Aorta (tissue), 5 donors: ENCODE measurements at regions not wholly inside any gene's neighbourhood (a gene's known extent, or its start where the extent isn't known, plus 50 kb on each side); places are given as distances from the start of the nearest gene placed in this dataset.

Experiments used
- ATAC-seq: fragments of 200-7000 bp; cut with Tn5 transposase; one replicate; pipeline ENCODE4 v1.9.1; 2022; ENCODE audit warnings: moderate library complexity; ENCODE audit not compliant: low FRiP score
- DNase-seq, 2 donors: peaks; one replicate each; pipeline ENCODE4 v3.0.0-alpha.2; 2020
- H3K27ac ChIP-seq, 2 donors: one replicate each; pipeline ENCODE4 v1.5.1; 2013; ENCODE audit warnings: low read length in 2 of 2, mild to moderate bottlenecking in 2 of 2, moderate library complexity in 2 of 2, control low read depth in 1 of 2, inconsistent platforms in 1 of 2, low read depth in 1 of 2
- H3K27me3 ChIP-seq, 2 donors: one replicate each; pipeline ENCODE4 v1.6.1; 2013; ENCODE audit warnings: control low read depth in 1 of 2, low read length in 1 of 2, mild to moderate bottlenecking in 1 of 2, moderate library complexity in 1 of 2; ENCODE audit not compliant: insufficient read depth in 2 of 2, control insufficient read depth in 1 of 2
- H3K36me3 ChIP-seq, 2 donors: one replicate each; pipeline ENCODE4 v1.6.1; 2013; ENCODE audit warnings: control low read depth in 1 of 2, low read length in 1 of 2, mild to moderate bottlenecking in 1 of 2; ENCODE audit not compliant: insufficient read depth in 2 of 2, control insufficient read depth in 1 of 2
- H3K4me1 ChIP-seq, 2 donors: one replicate each; pipeline ENCODE4 v1.6.1; 2013; ENCODE audit warnings: low read length in 2 of 2, control low read depth in 1 of 2, mild to moderate bottlenecking in 1 of 2, moderate library complexity in 1 of 2; ENCODE audit not compliant: insufficient read depth in 2 of 2, control insufficient read depth in 1 of 2
- H3K4me3 ChIP-seq, 2 donors: one replicate each; pipeline ENCODE4 v1.5.1; 2013; ENCODE audit warnings: low read length in 2 of 2, control low read depth in 1 of 2, mild to moderate bottlenecking in 1 of 2
- H3K9me3 ChIP-seq: one replicate; pipeline ENCODE4 v1.6.1; 2013; ENCODE audit warnings: mild to moderate bottlenecking, low read length; ENCODE audit not compliant: control insufficient read depth
- WGBS, 2 donors: extraction: QIAGEN DNeasy Blood & Tissue Kit; methylation state at CpG; one replicate each; pipeline ENCODE4 v1.1.7; 2013; 5-methylcytosine and 5-hydroxymethylcytosine counted together
- intact Hi-C, 2 donors: fragments of 100-400 bp; cut with DNase I; formaldehyde crosslinking; loops; one replicate each; pipeline versions ENCODE4 v1.14.2 to v1.15.0; 2022
- donor health status: healthy with polysubstance abuse.
- donor health status: Bipolar disorder and iron deficiency.
- donor health status: DM: no; HTN: no; CAD: no.
- donor health status: DM: no; HTN: no; CAD: no.
- donor health status: DM: yes; HTN: yes; CAD: no.

DNA sequence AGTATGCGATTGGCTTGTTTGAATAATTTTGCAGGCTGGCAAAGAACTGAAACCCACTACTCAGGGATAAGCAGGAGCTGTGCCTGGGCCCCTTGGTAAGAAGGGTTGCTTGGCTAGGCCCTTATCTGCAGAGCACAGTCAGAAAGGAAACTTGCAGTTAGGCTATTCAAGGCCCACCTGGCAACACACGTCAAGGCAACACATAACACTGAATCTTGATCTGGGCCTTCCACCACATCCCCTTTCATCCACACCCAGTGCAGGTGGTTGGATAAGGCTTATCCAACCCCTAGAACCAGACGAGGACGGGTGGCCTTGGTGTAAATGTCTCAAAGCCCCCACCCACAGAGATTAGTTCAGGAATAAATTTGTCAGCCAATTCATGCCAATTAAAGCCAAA lies 72.8 kb upstream of the NEIL3 start:
- 91 to 94% methylated on average over 4 of the region's 4 CpGs for WGBS, 2 donors

DNA sequence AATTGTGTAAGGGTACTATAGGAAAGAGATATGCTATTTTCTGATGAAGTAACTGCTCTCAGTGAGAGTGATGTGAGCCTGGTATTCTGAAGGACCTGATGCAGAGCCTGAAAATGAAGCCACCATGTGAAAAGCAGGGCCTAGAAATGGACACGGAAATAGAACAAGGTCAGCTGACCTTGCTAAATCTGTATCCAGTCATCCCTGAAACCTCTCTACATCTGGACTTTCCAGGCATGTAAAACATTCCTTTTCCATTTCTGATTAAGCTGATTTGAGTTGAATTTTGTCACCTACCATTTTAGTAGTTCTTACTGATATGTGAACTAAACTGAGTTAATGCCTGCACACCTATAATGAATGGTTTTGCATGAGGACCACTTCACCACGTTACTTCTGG lies 72.4 kb upstream of the NEIL3 start:
- DNase-seq (no peak), ATAC-seq (no peak)
- intact Hi-C loops = no loop called here
- WGBS, 2 donors = 62 to 77% methylated on average over 2 of the region's 2 CpGs
- H3K4me3 ChIP-seq = no peak overlapping the region
- H3K36me3 ChIP-seq = no peaks in the 10 kb centered on the region
- no peaks in the 10 kb centered on the region for H3K9me3 ChIP-seq
- no peaks in the 10 kb centered on the region for H3K27me3 ChIP-seq
- H3K4me1 ChIP-seq = no peaks in the 10 kb centered on the region
- no peak overlapping the region for H3K27ac ChIP-seq

More for the DNA sequence above, 72.8 kb upstream of the NEIL3 start:
- intact Hi-C loops = no loop called here
- H3K27me3 ChIP-seq = no peaks in the 10 kb centered on the region
- H3K36me3 ChIP-seq = no peaks in the 10 kb centered on the region
- ATAC-seq (no peak), DNase-seq (no peak)
- no peak overlapping the region for H3K4me3 ChIP-seq
- H3K27ac ChIP-seq = no peak overlapping the region
- no peaks in the 10 kb centered on the region for H3K9me3 ChIP-seq
- H3K4me1 ChIP-seq = no peaks in the 10 kb centered on the region

DNA sequence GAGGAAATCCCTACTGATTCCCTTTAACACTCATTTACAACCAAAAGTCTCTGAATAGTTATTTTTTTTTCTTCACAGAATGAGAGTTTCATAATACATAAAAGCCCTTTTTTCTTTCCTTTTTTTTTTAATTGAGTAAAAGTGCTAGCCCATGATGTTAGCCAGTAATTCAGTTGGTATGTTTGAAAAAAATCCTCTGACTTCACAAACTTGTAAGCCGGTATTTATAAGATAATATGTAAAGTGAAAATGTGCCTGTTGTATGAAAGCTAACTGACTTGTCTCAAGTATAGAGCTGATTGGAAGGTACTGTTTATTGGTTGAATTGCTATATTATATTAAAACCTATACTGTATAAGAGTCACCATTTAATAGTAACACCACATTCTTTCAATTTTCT lies 70.2 kb upstream of the NEIL3 start:
- no peak for ATAC-seq
- Histone ChIP-seq H3K36me3 (no peaks in the 10 kb centered on the region), H3K27ac (no peak overlapping the region), H3K9me3 (no peaks in the 10 kb centered on the region), H3K27me3 (no peaks in the 10 kb centered on the region), H3K4me1 (no peaks in the 10 kb centered on the region), H3K4me3 (no peak overlapping the region)
- WGBS, 2 donors = 5 to 11% methylated on average over 1 of the region's 1 CpG
- intact Hi-C loops = no loop called here
- no peak for DNase-seq

DNA sequence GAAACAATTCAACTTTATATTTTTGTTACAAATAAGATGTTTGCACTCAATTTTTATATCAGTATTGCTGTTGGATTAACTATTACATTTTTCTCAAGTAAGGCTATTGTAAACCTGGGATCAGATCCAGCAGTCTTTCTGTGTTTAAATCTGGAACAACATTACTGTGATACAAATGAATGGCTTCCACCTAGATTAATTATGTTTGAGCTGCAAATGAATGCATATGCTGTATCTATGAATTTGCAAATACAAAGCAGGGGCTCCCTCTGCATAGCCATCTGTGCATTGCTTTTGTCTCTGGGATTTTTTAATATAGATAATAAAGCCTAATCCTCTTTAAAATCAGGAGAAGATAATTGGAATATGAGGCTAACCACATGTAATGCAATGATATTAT lies 69.8 kb upstream of the NEIL3 start:
- DNase-seq (no peak), ATAC-seq (no peak)
- Histone ChIP-seq H3K27me3 (no peaks in the 10 kb centered on the region), H3K9me3 (no peaks in the 10 kb centered on the region), H3K27ac (no peak overlapping the region), H3K4me1 (no peaks in the 10 kb centered on the region), H3K36me3 (no peaks in the 10 kb centered on the region), H3K4me3 (no peak overlapping the region)
- intact Hi-C loops = no loop called here

DNA sequence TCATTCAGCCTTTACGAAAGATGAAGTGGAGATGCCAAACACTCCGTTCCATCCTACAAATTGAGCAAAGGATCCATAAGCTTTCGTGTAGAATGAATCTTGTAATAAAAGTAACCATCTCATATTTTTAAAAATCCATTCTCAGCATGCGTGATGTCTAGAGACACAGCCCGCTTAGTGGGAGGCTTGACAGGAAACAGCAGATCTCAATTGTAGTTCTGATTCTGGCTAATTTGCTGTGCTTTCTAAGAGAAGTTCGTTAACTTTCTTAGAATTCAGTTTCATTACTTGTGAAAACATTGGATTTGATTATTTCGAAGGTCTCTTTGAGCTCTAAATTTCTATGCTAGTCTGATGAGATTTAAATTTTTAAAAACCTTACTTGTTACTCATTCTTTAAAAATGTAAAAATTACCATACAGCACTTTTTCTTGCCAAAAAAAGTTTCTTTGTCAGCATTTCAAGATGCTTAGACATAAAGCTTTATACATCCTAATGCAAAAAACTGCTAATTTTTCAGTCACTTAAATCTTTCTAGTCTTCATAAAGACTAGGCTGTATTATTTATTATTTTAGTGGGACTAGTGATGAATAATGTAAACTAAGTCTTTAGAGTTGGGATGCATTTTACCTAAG lies 66.9 kb upstream of the NEIL3 start:
- H3K4me3 ChIP-seq = no peak overlapping the region
- no peaks in the 10 kb centered on the region for H3K36me3 ChIP-seq
- H3K4me1 ChIP-seq = no peaks in the 10 kb centered on the region
- intact Hi-C loops = no loop called here
- no peaks in the 10 kb centered on the region for H3K27me3 ChIP-seq
- ATAC-seq (no peak), DNase-seq (no peak)
- no peaks in the 10 kb centered on the region for H3K9me3 ChIP-seq
- WGBS, 2 donors = 92 to 94% methylated on average over 7 of the region's 7 CpGs
- no peak overlapping the region for H3K27ac ChIP-seq

DNA sequence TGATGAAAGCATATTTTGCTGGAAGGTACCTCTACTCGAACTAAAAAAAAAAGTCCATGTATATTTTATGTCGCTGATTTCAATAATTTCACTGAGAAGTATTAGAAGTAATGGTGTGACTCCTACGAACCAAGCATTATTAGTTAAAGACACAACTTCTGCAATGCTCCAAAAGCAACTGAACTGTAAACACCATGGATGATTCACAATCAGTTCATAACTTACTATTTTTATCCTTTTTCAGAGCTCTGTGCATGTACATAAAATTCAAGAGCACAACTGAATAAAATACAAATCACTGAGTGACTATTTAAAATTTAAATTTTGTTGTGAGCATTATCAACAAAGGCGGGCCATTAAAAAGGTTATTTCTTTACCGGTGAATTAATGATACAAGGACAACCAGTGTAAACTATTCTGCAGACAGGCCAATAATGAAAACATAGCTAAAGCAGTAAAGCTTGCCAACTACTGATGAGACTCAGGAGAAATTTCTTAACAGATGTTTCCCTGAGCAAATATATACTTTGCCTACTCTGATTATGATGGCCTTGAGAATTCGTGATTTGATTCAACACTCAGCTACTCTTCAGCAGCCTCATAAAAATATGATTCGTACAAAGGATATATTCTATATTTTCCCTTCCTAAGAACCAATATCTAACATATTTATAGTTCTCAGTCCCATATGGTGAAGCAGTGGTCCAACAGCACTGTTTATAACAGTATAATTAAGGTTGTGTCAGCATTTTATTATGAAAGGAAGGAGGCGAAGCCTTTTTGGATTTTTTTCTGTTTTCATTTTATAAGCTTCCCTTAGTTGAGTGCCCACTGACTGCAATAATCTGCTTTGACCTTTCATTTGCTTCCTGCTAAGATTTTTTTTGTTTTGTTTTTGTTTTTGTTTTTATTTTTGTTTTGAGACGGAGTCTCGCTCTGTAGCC lies 62.8 kb upstream of the NEIL3 start:
- H3K27ac ChIP-seq = no peak overlapping the region
- no peaks in the 10 kb centered on the region for H3K36me3 ChIP-seq
- H3K4me1 ChIP-seq = no peaks in the 10 kb centered on the region
- intact Hi-C loops = no loop called here
- ATAC-seq (no peak), DNase-seq (no peak)
- no peaks in the 10 kb centered on the region for H3K9me3 ChIP-seq
- 65 to 67% methylated on average over 10 of the region's 10 CpGs for WGBS, 2 donors
- no peaks in the 10 kb centered on the region for H3K27me3 ChIP-seq
- no peak overlapping the region for H3K4me3 ChIP-seq

DNA sequence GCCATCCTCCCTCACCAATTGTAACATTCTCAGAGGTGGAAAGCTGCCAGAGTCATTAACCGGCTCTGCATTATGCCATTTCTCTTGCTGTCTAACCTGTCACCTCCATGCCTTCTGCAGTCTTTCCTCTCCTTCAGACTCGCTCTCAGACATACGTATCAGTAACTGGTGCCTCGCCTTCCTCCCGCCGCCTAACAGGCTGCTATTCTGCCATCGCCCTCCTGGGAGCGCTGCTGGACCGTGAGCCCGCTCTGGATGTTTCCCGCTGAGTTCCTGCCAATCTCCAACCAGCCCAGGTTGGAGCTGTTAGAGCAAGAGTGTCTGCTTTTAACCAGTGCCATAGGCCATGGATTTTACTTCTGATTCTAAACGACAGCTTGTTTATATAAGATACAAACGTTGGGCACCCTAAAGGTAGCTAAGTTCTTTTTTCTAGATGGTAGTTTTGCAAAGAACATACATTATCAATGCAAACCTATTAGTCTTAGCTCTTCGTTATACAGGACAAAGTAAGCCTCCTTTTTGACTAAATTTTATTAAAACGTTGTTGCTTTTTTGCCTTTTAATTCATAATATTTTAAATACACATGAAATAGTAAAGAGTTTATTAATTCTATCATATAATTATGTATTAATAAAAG lies 59.5 kb upstream of the NEIL3 start:
- H3K27ac ChIP-seq = no peak overlapping the region
- intact Hi-C loops = loop anchor here (1.0 to 2.0 kb wide), 2 partner anchors 89 kb away; no protein-coding TSS in a partner anchor
- ATAC-seq (peak; percentile 87), DNase-seq (peak; percentile 69 to 88)
- no peak overlapping the region for H3K4me3 ChIP-seq
- H3K9me3 ChIP-seq = no peaks in the 10 kb centered on the region
- H3K36me3 ChIP-seq = no peaks in the 10 kb centered on the region
- H3K27me3 ChIP-seq = no peaks in the 10 kb centered on the region
- H3K4me1 ChIP-seq = no peaks in the 10 kb centered on the region
- WGBS, 2 donors = 10 to 11% methylated on average over 15 of the region's 15 CpGs

DNA sequence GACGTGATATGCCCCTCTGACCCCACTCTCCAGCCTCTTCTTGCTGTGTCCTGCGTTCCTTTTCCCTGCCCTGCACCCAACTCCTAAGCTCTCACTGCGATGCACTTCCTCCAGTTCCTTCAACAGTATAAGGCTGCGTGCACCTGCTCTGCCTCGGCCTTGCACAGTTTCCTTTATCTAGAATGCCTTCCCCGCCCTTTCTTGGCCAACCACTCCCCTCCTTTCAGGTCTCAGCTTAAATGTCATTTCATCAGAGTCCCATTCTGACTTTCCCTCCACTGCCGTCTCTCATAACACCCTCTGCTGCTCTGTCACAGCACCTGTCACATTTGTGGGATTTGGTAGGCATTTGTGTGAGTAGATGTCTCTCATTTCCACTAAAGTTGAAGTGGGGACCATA lies 58.4 kb upstream of the NEIL3 start:
- H3K4me3 ChIP-seq = no peak overlapping the region
- ATAC-seq (no peak), DNase-seq (no peak)
- no peaks in the 10 kb centered on the region for H3K27me3 ChIP-seq
- intact Hi-C loops = loop anchor here in 1 of 2 donors (2.0 kb wide), 1 partner anchor 88 kb away; no protein-coding TSS in a partner anchor
- no peak overlapping the region for H3K27ac ChIP-seq
- WGBS, 2 donors = 83 to 86% methylated on average over 7 of the region's 7 CpGs
- H3K4me1 ChIP-seq = no peaks in the 10 kb centered on the region
- H3K9me3 ChIP-seq = no peaks in the 10 kb centered on the region
- H3K36me3 ChIP-seq = no peaks in the 10 kb centered on the region
